ENCODE measurements at regions not wholly inside any gene's neighbourhood (a gene's known extent, or its start where the extent isn't known, plus 50 kb on each side); places are given as distances from the start of the nearest gene placed in this dataset.

DNA sequence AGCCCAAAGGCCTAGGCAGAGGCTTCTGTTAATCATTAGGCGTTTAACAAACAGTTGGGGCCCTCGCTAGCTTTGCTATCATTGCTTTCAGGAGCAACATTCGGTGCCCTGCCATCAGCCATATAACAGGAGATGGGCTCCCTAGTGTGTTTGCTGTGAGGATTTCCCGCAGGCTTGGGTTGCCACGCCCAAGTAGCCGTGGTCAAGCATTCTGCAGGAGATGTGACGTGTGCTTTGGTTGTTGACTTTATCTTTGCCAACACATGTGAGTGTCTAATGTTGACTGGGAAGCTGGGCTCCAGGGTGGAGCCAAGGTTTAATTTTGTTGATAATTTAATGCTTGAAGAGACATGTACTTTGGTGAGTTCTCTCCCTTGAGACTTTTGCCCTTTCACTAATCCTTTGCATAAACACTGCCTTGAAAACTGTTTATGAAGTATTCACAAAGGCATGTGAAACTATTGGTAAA is 184.6 kb upstream of the KIT start:
- TF ChIP-seq, protein P1, sequence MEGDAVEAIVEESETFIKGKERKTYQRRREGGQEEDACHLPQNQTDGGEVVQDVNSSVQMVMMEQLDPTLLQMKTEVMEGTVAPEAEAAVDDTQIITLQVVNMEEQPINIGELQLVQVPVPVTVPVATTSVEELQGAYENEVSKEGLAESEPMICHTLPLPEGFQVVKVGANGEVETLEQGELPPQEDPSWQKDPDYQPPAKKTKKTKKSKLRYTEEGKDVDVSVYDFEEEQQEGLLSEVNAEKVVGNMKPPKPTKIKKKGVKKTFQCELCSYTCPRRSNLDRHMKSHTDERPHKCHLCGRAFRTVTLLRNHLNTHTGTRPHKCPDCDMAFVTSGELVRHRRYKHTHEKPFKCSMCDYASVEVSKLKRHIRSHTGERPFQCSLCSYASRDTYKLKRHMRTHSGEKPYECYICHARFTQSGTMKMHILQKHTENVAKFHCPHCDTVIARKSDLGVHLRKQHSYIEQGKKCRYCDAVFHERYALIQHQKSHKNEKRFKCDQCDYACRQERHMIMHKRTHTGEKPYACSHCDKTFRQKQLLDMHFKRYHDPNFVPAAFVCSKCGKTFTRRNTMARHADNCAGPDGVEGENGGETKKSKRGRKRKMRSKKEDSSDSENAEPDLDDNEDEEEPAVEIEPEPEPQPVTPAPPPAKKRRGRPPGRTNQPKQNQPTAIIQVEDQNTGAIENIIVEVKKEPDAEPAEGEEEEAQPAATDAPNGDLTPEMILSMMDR (IDR thresholded peaks at IDR 0.05; ENCODE audit: low read length): no peak
- TF ChIP-seq EZH2 (optimal IDR thresholded peaks at IDR 0.05; ENCODE audit: low read depth, low read length) (no peak), EZH2phosphoT487 (IDR thresholded peaks at IDR 0.05; ENCODE audit: low read length) (no peak)
